ENCODE measurements at regions not wholly inside any gene's neighbourhood (a gene's known extent, or its start where the extent isn't known, plus 50 kb on each side); places are given as distances from the start of the nearest gene placed in this dataset.
"Not testable (repeated sequence)": the region's sequence is repeated elsewhere in the genome, so short reads cannot be mapped to it uniquely, and the experiment has no call there.

DNA sequence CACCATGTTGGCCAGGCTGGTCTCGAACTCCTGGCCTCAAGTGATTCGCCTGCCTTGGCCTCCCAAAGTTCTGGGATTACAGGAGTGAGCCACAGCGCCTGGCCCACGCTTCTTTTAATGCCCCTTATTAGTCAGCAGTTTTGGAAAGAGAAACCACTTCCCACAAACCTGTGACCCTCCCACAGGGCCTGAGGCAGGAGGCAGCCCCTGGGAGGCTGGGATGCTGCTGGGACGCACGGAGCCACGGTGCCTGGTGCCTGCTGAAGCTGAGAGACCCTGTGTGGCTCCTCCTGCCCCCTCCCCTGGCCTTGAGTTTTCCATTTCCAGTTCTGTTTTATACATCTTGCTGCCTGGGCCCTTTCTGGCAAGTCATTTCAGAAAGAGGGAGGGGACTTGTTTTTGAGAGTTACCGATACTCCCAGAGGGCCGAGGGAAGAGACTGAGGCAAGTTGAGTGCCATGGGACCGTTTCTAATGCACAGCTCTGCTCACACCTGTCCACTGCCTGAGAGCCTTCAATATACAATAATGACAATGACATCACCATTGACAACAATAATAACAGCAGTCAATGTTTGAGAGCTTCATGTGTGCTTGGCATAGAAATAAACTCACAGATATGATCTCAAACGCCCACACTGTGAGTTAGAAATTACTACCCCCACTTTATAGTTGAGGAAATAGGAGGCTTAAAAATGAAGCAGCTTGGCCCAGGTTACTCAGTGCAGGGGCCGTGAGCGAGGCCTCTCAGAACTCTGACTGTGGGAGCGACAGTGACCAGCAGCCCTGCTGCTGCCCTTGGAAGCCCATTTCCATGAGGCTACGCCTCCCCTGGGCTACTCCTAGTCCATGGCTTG lies 78.1 kb upstream of the YWHAQ start:
- no peak for DNase-seq

DNA sequence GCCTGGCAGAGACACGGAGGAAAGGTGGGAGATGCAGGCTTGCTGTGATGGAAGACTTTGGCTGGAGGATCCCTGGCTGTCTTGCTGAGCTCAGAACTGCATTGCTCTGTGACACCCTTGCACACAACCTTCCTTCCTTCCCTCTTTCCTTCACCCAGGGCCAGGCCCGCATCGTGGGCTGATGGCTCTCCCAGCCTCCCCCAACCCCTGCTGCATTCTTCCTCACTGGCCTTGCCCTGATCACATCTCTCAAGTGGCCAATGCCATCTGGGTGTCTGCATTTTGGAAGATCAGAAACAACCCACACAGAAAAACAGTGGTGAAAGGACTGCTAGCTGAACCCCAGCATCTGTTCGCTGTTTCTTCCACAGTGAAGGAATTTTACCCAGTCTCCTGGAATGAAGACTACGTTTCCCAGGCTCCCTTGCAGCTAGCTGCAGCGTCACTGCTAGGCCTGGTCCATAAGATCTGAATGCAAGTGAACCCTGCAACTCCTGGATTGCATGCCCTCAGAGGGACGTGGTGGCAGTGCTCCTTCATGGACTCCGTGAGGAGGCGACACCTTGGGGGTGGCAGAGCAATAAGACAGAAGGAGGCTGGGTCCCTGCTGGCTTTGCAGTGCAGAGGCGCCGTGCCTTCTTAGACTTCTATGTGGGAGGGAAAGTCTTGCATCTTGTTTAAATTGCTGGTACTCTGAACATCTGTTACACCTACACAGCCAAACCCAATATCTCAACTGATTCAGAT lies 78.9 kb upstream of the YWHAQ start:
- no peak for DNase-seq

DNA sequence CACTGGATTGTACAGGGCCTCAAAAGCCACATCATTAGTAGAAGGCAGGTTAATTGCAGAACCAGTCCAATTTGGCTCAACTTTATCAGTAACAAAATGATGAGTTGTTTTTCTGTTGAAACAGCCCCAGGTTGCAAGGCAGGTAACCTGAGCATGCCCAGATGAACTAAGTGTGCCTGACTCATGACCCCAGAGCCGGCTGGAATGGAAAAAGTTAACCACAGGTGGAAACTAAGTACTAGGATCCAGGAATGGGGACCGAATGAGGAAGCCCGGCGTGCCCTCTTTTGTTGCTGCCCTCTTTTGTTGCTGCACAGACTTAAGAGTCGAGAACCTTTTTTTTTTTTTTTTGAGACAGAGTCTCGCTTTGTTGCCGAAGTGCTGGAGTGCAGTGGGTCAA lies 79.5 kb upstream of the YWHAQ start:
- DNase-seq, result no peak

DNA sequence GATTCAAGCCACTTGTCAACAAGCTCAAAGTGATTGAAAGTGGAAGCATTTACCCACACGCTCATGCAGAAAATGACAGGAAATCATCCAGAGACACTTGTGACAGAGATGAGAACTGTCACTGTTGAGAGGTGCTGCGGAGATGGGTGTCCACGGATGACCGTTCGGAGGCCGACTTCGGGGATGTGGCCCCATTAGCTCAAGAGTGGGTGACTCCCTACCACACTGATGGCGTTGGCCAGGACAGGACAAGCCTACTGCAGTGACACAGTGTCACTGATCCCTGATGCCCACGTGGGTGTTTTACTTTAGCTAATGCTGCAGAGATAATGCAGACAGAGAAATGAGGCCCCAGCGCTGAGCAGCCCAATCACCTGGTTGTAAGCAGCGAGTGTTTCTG lies 81.5 kb upstream of the YWHAQ start:
- DNase-seq, result no peak

DNA sequence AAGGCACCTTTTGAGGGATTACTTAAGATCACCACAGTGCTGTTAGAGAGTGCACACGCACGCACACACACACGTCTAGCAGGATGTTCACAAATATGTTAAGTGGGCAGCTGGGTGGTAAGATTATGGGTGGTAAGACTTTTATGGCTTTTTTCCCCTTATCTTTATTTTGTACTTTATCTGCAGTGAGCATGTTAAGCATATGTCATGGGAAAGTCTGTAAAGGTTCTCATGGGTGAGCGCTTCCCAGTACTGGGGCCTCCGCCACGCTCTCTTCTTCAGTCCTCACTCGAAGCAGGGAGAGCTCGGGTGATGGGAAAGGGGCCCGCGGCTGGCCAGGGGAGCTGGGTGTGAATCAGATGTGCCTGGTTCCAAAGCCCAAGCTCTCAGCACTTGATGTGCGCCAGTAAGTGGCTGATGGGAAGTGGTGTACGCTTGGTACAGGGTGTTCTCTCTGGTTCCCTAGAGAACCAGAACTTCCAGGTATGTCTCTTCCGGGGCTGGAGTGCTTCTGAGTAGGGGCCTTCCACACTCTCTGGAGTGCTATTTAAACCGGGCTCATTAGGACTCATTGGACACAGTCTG lies 83.9 kb upstream of the YWHAQ start:
- DNase-seq, result no peak

DNA sequence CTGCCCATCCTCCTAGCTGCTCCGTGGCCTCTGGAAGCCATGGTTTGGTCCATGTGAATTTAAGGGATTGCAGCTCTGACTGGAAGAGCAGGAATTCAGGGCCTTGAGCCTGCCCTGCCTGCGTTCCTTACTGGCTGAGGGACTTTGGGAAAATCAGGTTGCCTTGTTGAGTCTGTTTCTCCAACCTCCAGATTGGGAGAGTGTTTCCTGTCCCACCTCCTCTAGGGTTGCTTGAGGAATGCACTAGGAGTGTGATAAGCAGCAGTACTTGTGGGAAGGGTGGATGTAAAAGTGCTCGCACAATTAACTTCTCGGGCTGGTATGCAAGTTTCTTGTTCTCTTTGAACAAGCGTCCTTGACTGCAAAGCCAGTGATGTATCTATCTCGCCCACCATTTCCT lies 84.4 kb upstream of the YWHAQ start:
- DNase-seq, result no peak

DNA sequence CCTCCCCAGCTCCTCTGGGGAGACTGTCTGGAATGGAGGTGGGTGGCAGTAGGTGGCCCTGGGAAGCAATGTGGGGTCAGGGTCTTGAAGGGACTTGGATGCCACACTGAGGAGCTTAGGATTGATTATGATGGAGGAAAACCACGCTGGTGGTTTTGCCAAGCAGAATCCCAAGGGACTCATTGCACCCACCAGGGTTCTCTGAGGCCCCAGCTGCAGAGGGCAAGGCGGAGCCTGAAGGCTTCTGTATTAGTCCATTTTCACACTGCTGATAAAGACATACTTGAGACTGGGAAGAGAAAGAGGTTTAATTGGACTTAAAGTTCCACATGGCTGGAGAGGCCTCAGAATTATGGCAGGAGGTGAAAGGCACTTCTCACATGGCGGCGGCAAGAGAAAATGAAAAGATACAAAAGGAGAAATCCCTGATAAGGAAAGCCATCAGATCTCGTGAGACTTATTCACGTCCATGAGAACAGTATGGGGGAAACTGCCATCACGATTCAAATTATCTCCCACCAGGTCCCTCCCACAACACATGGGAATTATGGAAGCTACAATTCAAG lies 87.2 kb upstream of the YWHAQ start:
- DNase-seq, result no peak

DNA sequence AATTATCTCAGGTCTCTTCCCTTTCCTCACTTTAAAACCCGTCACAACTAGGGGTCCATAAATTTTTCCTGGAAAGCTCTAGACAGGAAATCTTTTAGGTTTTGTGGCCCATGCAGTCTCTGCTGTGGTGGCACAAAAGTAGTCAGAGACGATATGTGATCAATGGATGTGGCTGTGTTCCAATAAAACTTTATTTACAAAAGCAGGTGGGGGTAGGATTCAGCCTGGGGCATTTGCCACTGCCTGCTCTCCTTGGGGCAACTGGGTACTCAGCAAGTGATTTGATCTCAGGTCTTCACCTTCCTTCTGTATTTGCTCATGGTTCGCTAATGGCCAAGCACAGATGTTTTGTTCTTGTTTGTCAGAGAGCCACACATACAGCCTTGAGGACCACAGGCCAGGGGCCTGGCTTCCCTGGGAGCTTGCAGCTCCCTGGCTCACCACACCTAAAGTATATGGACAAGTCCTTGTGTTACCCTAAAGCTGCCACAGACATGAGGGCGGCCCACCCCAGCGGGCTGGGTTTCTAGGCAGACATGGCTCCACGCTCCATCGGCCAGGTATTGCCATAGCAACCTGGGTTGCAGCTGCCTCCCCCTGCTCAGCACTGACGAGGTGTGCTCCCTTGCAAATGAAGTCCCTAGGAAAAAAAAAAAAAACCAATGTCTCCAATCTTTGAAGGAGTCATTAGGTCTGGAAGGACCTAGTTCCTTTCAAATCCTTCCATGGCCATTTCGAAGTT lies 89.7 kb upstream of the YWHAQ start:
- DNase-seq, result no peak

DNA sequence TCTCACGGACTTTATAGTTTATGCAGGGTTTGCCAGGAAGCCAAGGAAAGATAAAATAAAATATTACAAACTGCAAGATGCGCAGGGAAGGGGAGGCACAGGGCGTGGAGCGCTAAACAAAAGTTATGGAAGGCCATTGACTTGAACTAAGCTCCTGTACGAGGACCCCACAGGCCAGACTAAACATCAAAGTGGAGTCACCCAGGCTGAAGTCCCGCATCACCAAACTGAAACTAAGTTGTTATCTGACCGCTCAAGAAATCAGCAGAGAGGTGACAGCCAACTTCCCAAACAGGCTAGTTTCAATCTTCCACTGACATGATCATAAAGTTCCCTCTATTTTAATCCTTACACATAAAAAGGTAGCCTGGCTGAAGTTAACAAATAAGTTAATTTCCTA lies 90.5 kb upstream of the YWHAQ start:
- DNase-seq, result no peak

DNA sequence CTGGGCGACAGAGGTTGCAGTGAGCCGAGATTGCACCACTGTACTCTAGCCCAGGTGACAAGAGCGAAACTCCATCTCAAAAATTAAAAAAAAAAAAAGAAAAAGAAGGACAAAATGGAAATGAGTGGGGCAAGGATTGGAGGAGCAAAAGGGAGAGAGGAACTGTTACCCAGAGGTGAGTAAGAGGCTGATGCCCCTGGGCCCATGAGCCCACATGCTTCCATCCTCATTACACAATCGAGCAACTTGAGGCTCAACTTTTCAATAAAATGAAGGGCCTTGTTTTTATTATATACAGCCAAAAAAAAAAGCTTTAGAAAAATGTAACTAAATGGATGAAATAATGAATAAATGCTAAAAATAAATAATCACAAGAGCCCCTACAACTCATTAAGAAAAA lies 91.7 kb upstream of the YWHAQ start:
- DNase-seq, result no peak

DNA sequence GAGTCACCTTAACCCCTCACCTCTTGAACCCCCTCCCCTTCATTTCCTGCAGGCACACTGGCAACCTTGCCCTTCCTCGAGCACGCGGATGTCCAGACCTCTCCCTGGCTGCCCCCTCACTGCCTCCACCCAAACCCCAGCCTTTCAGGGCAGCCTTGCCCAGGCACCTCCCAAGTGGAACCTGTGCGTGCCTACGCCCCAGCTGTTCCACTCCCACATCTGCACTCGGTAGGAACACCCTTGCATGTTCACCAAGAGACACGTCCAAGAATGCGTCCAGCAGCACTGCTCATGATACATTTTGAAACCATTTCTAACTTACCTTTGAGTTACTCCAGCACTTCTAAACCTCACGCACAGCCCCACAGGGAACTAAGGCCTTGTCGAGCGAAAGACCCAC lies 93.8 kb upstream of the YWHAQ start:
- DNase-seq, result no peak

DNA sequence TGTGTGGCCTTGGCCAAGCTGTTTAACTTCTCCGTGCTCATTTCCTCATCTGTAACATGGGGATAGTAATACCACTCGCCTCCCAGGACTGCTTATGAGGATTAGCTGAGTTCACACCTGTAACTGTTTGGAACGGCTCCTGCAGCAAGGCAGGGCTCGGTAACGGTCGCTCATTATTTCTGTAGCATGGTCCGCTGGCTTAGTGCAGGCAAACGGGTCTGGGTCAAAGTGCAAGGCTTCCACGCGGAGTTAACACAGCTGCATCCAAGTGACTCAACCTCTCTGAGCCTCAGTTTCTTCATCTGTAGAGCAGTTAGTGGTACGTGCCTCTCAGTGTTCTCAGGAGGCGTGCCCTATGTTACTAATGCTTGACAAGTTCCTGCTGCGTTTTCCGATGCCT lies 94.3 kb upstream of the YWHAQ start:
- DNase-seq, result no peak

DNA sequence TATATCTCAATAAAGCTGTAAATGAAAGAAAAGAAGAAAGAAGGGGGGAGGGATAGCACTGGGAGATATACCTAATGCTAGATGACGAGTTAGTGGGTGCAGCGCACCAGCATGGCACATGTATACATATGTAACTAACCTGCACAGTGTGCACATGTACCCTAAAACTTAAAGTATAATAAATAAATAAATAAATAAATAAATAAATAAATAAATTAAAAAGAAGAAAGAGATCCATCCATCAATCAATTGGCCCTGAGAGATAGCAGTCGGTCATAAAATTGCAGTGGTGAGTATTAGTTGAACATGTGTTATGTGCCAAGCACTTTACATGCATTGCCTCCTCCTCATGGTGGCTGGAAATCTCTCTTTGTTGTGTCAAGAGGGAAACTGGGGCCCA lies 95.2 kb upstream of the YWHAQ start:
- DNase-seq, result not testable (repeated sequence)

DNA sequence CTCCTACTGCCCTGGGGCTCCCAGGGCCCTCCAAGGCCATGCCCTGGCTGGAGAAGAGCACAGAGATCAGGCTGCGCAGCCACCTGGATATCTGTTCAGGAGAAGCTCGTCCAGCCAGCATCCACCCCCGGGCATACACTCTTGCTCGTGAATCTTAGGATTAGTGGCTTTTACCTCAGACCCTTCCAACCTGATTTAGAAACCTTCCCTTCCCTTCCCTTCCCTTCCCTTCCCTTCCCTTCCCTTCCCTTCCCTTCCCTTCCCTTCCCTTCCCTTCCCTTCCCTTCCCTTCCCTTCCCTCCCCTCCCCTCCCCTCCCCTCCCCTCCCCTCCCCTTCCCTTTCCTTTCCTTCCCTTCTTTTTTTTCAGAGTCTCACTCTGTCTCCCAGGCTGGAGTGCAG lies 99.7 kb upstream of the YWHAQ start:
- DNase-seq, result not testable (repeated sequence)

DNA sequence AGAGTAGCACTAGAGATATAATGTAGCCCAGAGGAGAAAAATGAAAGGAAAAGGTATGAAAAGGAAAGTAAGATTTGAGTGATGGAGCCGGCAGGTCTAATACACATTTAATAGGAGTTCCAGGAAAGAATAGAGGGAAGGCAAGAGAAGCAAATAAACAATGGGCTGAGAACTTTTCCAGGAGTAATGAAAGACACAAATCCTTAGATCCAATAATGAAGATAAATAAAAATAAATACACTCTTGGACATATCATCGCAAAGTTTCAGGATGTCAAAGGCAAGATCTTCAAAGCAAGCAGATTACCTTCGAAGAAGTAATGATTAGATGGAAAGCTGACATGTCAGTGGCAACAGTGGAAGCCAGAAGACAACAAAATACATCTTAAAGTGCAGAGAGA lies 102.0 kb upstream of the YWHAQ start:
- no peak for DNase-seq

DNA sequence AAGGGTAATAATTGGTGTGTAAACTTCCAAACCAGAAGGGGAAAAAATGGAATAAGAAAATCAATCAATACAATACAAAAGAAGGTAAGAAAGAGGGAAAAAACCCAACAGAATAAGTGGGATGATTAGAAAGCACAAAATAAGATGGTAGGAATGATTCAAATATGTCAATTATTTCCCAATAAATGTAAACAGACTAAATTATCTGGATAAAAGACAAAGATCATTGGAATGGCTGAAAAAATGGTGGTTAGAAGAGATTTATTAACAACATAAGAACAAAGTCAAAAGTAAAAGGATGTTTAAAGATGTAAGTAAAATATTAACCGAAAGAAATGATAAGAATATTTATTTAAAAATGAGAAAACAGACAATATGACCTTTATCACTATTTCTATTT lies 103.5 kb upstream of the YWHAQ start:
- no peak for DNase-seq

DNA sequence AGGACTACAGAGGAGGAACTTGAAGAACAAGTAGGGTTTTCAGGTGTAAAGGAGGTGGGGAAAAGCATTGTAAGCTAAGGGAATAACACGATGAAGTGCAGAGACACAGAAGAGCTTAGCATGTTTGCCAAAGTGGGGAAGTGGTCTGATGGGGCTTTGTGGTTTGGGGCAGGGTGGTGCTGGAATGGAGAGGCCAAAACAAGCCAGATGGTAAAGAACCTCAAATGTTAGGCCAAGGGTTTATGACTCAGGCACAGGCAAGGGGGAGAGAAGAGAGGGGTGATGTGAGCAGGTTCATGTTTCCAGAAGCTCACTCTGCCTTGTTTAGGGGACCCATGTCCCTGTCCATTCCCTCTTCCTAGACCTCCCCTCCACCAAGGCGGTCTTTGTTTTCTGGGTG lies 104.5 kb upstream of the YWHAQ start:
- no peak for DNase-seq

DNA sequence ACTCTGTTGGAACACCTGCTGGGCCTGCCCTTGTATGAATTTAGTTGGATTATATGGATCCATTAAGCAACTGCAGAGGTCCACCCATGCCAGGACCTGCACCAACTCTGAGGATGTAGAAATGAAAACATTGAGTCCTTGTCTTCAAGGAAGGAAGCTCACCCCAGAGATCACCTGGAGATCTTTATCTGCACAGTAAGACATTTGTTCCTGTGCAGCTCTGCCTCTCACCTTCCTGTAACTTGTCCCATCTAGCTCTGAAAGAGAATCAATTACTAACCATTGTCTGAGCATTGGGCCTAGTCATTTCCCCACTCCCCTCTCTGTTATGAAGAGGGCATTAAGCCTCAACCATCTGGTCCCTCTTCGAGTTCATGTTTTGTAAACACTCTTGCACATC lies 105.2 kb upstream of the YWHAQ start:
- no peak for DNase-seq

DNA sequence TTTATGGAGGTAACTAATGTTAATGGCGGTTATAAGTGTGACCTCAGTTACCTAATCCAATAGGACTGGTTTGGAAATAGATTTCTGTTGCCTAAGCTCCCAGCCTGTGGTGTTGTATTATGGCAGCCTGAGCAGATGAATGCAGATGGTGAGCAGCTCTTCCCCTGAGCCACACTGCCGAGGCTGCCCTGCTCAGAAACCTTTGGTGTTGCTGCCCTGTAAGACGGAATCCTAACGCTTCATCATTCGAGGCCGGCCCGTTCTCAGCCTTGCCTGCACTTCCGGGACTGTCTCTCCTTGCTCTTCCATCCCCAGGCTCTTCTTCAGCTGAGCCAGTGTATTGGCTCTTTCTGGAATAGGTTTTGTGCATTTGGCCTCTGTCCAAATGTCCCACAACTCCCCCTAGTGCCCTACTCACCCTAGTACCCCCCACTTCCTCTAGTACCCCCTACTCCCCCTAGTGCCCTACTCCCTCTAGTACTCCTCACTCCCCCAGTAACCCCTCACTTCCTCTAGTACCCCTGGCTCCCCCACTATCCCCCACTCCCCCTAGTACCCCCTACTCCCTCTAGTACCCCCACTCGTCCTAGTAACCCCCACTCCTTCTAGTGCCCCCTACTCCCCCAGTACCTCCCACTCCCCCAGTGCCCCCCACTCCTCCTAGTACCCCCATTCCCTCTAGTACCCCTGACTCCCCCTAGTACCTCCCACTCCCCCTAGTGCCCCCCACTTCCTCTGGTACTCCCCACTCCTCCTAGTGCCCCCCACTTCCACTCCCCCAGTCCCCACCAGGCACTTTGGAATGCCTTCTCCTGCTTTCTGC lies 106.0 kb upstream of the TAF1B start:
- DNase-seq, result no peak

DNA sequence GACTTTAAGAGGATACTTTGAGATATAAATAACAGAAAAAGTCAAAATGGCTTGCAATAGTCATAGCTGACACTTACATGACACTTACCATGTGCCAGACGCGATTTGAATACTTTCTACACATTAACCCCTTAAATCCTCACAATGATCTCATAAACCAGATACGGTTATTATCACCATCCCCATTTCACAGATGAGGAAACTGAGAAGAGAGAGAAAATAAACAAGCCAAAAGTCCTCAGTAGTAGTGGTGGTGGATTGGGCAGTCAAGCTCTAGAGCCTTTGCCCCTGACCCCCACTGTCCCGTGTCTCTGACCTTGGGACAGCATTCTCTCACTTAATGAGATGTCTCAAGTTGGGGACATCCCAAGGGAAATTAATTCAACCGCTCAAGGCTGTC lies 105.2 kb upstream of the TAF1B start:
- DNase-seq, result no peak

DNA sequence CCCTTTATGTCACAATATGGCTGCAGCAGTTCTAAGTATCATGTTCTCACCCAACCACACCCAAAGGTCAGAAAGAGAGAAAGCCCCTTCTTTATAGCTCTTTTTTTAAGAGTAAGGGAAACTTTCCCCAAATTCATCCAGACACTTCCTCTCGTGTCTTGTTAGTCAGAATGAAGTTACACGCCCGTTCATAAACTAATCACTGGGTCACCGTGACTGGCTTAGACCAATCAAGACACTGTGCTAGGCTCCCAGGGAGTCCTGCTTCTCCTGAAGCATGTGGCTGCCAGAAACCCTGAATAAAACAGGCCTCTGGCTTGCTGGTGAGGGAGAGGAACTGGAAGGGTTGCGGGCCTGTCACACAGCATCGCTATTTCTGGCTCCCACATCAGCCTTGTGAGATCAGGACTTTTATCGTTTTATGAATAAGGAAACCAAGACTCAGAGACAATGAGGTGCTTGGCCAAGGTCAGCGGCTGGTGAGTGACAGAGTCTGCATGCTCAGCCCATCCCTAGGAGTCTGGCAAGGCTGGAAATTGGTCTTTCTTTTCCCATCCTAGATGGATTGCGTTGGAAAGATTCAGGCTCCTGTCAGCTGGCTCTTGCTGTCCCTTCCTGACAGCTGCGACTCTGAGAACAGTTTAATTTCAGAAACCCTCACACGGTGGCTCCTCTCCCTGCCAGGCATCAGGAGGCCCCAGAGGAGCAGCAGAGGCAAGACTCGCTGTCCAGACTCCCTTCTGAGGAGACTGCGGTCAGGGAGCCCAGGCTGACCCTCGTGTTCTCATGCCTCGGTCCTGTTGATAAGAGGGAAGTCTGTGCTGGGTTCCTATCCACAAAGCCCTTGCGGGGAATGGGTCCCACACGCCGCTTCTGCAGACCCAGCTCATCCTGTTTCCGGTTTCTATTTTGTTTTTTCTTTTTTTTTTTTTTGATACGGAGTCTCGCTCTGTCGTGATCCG lies 104.5 kb upstream of the TAF1B start:
- no peak for DNase-seq

Data from hippocampal formation (tissue), 2 donors.